Stimulated activated CD4-positive, alpha-beta T cell treated with anti-CD3 and anti-CD28 coated beads, Interleukin-1b, Interleukin-23, amount 100 ng/mL, for 24 hours (primary cell): ENCODE measurements at regions not wholly inside any gene's neighbourhood (a gene's known extent, or its start where the extent isn't known, plus 50 kb on each side); places are given as distances from the start of the nearest gene placed in this dataset.

Experiments
- DNase-seq, 4 experiments: peaks; one replicate each; pipeline ENCODE4 v3.0.0-alpha.2; 2020; ENCODE audit warnings: low read depth in 4 of 4, low spot score in 1 of 4

DNA sequence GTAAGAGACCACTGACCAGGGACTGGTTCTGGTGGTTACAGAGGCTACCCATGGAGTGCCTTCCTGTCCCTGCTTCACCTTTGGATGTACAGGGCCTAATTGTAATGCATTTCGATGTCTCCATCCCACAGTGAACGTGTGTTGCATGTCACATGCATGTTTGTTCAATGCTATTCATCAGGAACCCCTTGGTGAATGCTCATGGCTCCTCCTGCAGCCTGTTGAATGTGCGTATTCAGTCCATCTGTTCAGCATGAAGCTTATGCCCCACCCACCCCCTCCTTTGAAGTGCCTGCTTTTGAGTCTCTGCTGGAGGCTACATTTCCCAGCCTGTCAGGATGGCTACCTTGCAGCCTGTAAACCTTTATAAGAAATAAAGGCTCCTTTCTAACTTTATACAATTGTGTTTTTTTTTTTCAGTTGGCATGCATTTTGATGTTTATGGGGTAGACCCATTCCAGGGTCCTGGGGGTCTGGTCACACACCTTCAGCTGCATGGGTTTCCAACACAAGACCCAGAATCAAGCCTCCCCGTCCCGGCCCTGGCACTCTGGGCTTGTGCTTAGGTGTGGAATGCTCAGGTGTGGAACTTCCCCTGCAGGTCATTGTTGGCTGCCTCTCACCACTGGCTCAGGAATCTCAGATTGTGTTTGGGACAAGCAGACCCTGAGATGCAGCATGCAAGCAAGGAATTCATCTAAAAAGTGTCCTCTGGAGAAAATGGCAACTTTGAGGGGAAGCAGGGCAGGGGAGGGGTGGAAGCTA lies 238.8 kb upstream of the HDAC4 start:
- no peak for DNase-seq

- DNase-seq = no peak
These were observed 237.6 kb upstream of the HDAC4 start for GRCh38 chr2:239638376-239638775.

GRCh38 chr2:239636808-239637207 lies 236.0 kb upstream of the HDAC4 start:
- DNase-seq = no peak

- DNase-seq = no peak
These were observed 233.9 kb upstream of the HDAC4 start for GRCh38 chr2:239634769-239635168.

DNA sequence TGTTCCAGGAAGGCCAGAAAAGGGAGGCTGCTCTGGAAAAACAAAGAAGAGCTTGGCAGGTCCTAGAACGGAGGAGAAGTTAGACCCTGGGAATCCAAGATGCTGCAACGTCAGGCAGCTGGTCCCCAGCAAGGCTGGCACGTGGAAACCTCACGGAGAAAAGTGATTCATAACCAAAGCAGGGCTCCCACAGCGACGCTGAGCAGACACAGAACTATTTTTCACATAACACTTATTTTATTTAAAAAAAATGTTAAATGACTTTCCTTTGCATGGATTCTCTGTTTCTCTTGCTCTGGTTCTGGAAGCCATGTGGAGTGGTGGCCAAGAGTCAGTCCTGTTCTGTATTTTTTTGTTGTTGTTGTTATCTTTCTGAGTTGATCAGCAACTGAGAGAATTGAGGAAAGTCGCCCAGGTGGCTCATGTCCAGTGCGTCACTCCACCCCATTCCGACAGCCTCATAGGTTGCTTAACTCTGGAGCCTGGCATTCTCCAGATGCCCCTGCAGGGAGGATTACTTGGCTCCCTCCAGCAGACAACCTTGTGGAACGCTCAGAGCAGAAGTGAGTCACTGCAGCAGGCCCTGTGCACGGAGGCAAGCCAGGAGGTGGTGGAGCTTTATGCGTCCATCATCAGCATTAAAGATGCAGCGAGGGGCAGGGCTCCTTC lies 229.9 kb upstream of the HDAC4 start:
- no peak for DNase-seq

DNA sequence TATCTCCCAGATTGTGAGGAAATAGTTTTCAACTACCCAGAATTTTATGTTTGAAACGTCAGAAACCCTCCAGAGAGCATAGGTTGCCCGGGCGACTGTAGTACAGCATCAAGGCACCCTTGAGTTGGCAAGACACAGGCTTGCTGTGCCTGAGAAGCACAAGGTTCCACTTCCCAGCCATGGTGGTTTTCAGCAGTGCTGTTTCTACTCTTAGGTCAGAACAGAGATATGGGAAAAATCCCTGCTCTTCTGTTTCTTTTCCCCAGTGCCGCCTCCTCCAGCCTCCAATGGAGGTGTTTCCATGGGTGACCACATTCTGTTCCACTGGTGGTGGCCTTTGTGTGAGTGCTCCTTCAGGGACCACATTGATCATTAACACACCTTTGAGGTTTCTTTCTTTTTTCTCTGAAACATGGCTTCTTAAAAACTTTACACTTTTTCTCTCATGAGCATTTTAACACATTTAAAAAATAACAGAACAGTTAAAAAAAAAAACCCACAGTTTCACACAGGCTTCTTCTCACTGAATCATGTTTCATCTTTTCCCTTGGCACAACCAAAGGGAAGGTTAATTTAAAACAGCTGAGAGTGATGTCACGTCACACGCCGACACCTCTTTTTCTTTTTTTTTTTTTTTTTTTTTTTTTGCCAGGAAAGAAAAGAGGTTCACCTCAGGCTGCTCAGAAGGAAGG lies 229.3 kb upstream of the HDAC4 start:
- no peak for DNase-seq

DNA sequence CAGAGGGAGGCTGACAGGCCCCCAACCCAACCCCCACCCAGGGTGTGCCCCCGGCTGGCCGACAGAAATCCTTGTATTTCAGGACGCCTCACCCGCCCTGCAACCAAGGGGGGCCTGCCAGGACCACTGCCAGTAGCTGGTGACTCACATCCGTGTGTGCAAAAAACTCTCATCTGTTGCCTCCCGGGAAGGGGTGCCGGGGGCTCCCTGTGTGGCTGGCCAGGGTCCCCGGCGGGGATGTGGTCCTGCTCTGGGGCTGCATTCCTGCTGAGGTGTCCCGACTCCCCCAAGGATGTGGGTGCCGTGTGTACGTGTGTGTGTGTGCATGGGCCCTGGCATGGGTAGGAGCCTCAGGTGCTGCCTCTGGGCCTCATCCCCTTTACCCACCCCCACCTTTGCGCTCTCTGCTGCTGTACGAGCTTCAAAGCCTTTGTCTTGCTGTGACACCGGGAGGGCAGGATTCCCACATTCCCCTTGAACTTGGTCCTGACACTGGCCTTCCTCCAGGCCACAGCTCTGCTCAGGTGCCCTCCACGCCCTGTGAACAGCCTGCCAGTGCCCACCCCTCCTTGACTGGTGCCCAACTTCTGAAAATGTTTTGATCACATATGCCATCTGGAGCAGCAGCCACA lies 226.3 kb upstream of the HDAC4 start:
- DNase-seq = no peak

DNA sequence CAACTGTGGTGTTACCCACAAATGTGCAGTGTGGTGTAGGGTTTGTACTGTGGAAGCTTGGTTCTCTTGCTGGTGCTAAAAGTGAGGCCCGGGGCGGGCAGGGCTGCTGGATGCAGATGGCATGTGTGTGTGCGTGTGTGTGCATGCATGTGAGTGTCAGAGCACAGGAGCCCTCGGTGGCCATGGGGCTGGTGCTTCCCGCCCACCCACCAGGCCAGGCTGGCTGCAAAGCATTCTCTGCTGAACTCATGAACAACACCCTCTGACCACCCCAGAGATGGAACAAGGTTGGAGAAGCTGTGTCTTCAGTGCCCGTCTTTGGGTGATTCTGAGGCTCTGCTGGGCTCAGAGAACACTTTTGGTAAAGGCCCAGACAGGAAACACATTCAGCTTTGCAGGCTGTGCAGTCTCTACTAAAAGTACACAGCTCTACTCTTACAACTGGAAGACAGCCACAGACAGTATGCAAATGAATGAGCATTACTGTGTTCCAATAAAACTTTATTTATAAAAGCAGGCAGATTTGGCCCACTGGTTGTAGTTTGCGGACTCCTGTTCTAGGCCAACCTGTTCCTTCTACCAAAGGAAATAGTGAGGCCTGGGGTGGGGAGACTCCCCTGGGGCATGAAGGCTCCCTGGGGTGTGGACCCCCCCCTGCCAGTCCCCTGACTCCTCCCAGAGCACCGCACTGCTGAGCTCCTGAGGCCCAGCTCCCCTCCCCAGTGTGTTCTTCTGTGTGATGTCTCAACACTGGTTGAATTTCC lies 225.3 kb upstream of the HDAC4 start:
- DNase-seq = no peak

GRCh38 chr2:239625156-239625845 lies 224.5 kb upstream of the HDAC4 start:
- DNase-seq = no peak

DNA sequence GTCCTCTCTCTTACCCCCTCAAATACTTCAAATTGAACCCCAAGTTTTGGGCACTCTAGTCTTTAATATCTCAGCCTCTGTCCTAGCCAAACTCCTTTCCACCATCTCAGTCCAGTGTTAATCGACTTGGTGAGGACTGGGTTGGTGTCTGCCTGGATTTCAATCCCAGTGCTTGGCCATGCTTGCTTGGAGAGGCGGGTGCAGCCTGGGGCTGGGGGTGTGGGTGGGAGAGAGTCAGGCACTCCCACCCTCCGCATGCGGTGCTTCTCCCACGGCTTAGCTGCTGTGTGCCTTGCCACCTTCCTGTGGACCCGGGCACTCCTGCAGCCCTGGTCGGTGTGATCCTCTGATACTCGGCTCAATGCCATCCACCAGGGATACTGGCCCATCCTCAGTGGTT lies 220.8 kb upstream of the HDAC4 start:
- DNase-seq = no peak

DNA sequence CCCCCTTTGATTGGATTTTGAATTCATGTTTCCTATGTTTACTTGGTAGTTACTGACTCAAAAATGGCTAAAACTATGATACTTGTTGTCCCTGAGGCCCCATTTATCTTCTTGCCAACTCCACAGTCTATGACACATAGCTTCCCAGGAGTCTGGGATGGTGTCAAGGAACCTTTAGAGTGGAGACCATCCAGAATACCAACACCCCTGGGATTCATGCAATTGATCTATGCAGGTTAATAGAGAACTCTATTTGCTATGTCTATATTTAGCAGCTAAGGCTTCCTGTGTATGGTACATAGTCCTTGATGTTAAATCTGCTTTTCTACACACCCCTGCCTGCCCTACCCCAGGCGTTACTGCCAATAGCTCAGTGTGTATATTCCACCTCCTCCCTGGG lies 218.5 kb upstream of the HDAC4 start:
- no peak for DNase-seq

DNA sequence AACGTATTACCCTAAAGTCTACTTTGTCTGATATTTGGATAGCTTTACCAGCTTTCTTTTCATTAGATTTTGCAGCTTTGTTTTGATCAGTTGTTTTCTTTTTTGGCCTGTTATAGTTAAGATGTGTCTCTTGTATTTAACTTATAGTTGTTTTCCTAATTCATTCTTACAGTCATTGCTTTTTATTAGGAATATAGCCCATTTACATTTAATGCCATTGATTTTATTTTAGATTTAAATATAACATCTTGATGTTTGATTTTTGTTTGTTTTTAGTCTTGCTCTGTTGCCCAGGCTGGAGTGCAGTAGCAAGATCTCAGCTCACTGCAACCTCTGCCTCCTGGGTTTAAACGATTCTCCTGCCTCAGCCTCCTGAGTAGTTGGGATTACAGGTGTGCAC lies 215.9 kb upstream of the HDAC4 start:
- DNase-seq = no peak

GRCh38 chr2:239612133-239612532 lies 211.3 kb upstream of the HDAC4 start:
- no peak for DNase-seq

- no peak for DNase-seq
These were observed 210.5 kb upstream of the HDAC4 start for GRCh38 chr2:239611222-239611795.

GRCh38 chr2:239610457-239611221 lies 209.8 kb upstream of the HDAC4 start:
- no peak for DNase-seq

GRCh38 chr2:239609607-239610310 lies 208.9 kb upstream of the HDAC4 start:
- no peak for DNase-seq

DNA sequence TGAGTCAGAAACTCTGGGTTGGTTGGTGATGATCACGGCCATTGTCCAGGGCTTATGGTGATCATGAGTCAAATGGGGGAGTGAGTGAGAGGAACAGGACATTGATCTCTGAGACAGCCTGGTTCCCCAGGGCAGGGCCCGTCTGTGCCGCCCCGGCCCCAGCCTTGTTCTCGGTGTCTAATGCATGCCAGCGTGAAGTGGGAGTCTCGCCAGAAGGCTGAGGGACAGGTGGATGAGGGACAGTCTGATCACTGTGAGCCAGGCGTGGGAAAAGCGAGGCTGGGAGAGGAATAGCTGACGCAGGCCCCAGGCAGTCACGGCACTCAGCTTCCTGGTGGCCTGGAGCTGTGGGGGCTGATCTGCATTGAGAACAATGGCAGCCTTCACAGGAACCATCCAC lies 208.3 kb upstream of the HDAC4 start:
- DNase-seq = no peak

GRCh38 chr2:239608723-239609122 lies 207.9 kb upstream of the HDAC4 start:
- DNase-seq = no peak

DNA sequence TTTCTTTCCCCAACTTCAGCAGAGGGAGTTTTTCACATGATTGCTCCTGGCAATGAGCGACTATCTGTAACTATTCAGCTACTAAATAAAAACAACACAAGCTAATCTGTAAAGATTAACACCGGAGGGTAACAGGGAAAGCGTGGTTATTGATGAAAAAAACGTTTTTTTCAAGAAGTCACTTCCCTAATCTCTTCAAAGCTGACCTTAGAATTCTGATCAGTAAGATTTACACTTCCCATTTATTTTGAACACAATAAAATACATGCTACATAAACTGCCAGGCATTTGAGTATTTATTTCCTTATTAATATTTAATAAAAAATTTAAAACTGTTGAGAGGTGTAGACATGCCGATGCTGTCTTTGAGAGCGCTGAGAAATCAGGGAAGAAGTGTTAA lies 207.4 kb upstream of the HDAC4 start:
- no peak for DNase-seq
